ENCODE measurements at regions not wholly inside any gene's neighbourhood (a gene's known extent, or its start where the extent isn't known, plus 50 kb on each side); places are given as distances from the start of the nearest gene placed in this dataset.
"Not testable (repeated sequence)": the region's sequence is repeated elsewhere in the genome, so short reads cannot be mapped to it uniquely, and the experiment has no call there.

DNA sequence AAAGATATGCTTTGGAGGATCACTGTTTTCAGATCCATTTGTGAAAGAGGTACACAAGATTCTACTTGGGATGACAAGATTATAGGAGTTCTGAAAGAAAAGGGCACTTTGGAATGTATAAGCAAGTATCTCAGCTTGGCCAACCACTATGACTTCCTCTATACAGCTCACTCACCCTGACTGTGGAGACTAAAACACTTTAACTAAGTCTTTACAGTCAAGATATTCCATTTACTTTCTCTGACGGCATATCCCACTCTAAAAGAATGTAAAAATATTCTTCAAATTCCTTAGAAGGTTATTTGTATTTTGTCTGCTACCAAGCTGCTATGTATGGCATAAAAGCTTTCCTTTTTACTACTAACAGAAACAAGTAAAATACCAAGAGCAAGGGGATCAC, 58.5 kb upstream of the KCTD7 start:
- CTCF ChIA-PET; H3K27me3 Mint-ChIP-seq; POLR2A ChIA-PET; H3K4me1 ChIP-seq (ENCODE audit: control insufficient read depth in 1 of 2, extremely low read depth in 1 of 2, insufficient read depth in 2 of 2, low read length in 2 of 2); H3K9me3 Mint-ChIP-seq; H3K4me3 ChIP-seq (ENCODE audit: control insufficient read depth in 1 of 2, extremely low read depth in 1 of 2, low read length in 1 of 2); H3K27ac Mint-ChIP-seq; DNase-seq; ATAC-seq (replicated peaks in 1 of 4); H3K4me3 Mint-ChIP-seq; H3K9me3 ChIP-seq; H3K27me3 ChIP-seq (replicated peaks in 1 of 2; ENCODE audit: control insufficient read depth in 2 of 2, extremely low read depth in 1 of 2, insufficient read depth in 2 of 2, low read length in 1 of 2); H3K27ac ChIP-seq (ENCODE audit: low read length): not testable (repeated sequence)
- WGBS (ENCODE audit: insufficient coverage): no CpG with 5 or more reads among the region's 1 CpG
- peaks cover 8 to 12% (median 10%) of the 10 kb centered on the region in 3 donors for H3K4me1 Mint-ChIP-seq
- peaks cover 38% of the 10 kb centered on the region for H3K36me3 Mint-ChIP-seq
- peaks cover 4 to 37% of the 10 kb centered on the region in 2 donors for H3K36me3 ChIP-seq (ENCODE audit: control insufficient read depth in 2 of 2, extremely low read depth in 1 of 2, insufficient read depth in 1 of 2, low read length in 1 of 2)

DNA sequence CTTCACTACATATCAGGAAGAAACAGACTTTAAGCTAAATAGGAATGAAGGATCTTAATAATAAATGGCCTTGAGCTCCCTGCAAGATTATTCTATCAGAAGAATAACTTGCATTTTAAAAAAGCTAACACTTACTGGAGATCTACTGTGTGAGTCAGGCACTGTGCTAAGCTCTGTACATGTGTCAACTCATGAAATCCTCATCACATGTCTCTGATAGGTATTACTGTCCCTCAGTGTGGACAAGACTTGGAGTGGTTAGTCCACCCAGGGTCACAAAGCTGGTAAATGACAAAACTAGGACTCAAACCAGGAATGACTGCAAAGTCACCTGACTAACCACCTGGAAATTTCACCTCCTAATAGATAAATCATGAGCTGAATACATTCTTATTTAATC, 57.1 kb upstream of the KCTD7 start:
- H3K4me1 Mint-ChIP-seq: peaks cover 11 to 19% (median 19%) of the 10 kb centered on the region in 3 donors
- H3K27ac ChIP-seq (ENCODE audit: low read length): no peak overlapping the region
- no peaks in the 10 kb centered on the region for H3K9me3 ChIP-seq
- H3K36me3 Mint-ChIP-seq: peaks cover 45% of the 10 kb centered on the region
- DNase-seq: no peak
- H3K27me3 Mint-ChIP-seq: no peaks in the 10 kb centered on the region
- no peak overlapping the region for H3K4me3 Mint-ChIP-seq
- no peaks in the 10 kb centered on the region for H3K27me3 ChIP-seq (replicated peaks in 1 of 2; ENCODE audit: control insufficient read depth in 2 of 2, extremely low read depth in 1 of 2, insufficient read depth in 2 of 2, low read length in 1 of 2)
- ChIA-PET POLR2A (interaction anchor here in 1 of 2 donors (0.6 kb wide), 1 partner anchor 49 kb away, joined by 3 read pairs; no protein-coding TSS in a partner anchor), CTCF (interaction anchor here (0.6 to 1.1 kb wide), 2 partner anchors 9 to 14 kb away, joined by 3 to 4 read pairs; no protein-coding TSS in a partner anchor)
- H3K27ac Mint-ChIP-seq: no peak overlapping the region
- H3K4me1 ChIP-seq (ENCODE audit: control insufficient read depth in 1 of 2, extremely low read depth in 1 of 2, insufficient read depth in 2 of 2, low read length in 2 of 2): no peaks in the 10 kb centered on the region
- ATAC-seq (replicated peaks in 1 of 4): no peak
- H3K36me3 ChIP-seq (ENCODE audit: control insufficient read depth in 2 of 2, extremely low read depth in 1 of 2, insufficient read depth in 1 of 2, low read length in 1 of 2): peaks cover 8 to 39% of the 10 kb centered on the region in 2 donors
- H3K4me3 ChIP-seq (ENCODE audit: control insufficient read depth in 1 of 2, extremely low read depth in 1 of 2, low read length in 1 of 2): no peak overlapping the region
- no peaks in the 10 kb centered on the region for H3K9me3 Mint-ChIP-seq

DNA sequence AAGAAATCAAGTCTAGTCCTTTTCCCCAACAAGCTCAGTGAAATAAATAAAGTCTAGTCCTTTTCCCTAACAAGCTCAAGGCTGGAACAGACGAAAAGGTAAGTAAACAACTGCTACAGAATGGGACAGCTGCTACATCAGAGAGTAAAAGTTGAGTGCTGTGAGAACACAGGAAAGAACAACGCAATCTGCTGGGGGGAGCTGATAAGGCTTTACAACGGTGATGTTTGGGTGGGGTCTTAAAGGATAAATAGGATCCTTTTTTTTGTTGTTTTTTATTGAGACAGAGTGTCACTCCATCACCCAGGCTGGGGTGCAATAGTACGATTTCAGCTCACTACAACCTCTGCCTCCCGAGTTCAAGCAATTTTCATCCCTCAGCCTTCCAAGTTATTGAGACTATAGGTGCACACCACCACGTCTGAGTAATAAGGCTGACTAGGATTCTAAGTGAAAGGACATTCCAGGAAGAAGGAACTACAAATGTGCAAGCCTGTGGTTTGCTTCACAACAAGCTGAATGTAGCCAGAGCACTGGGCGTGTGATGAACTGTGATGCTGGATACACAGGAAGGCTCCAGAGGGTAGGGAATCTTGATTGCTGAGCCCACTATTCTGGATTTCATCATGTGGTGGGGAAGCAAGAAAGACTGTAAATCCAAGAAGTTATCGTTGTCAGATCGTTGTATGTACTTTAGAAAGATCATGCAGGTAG, 54.7 kb upstream of the KCTD7 start:
- H3K9me3 Mint-ChIP-seq; POLR2A ChIA-PET; H3K4me1 ChIP-seq (ENCODE audit: control insufficient read depth in 1 of 2, extremely low read depth in 1 of 2, insufficient read depth in 2 of 2, low read length in 2 of 2); H3K4me3 Mint-ChIP-seq; H3K27me3 Mint-ChIP-seq; ATAC-seq (replicated peaks in 1 of 4); CTCF ChIA-PET; H3K9me3 ChIP-seq; H3K27ac ChIP-seq (ENCODE audit: low read length); DNase-seq; H3K4me3 ChIP-seq (ENCODE audit: control insufficient read depth in 1 of 2, extremely low read depth in 1 of 2, low read length in 1 of 2); H3K27me3 ChIP-seq (replicated peaks in 1 of 2; ENCODE audit: control insufficient read depth in 2 of 2, extremely low read depth in 1 of 2, insufficient read depth in 2 of 2, low read length in 1 of 2): not testable (repeated sequence)
- peaks cover 8 to 34% of the 10 kb centered on the region in 2 donors for H3K36me3 ChIP-seq (ENCODE audit: control insufficient read depth in 2 of 2, extremely low read depth in 1 of 2, insufficient read depth in 1 of 2, low read length in 1 of 2)
- WGBS (ENCODE audit: insufficient coverage): 96% methylated on average over 4 of the region's 9 CpGs
- peak overlapping the region; percentile 0 to 58 for H3K27ac Mint-ChIP-seq
- H3K4me1 Mint-ChIP-seq: peaks cover 35 to 42% (median 40%) of the 10 kb centered on the region in 3 donors
- peaks cover 43% of the 10 kb centered on the region for H3K36me3 Mint-ChIP-seq

DNA sequence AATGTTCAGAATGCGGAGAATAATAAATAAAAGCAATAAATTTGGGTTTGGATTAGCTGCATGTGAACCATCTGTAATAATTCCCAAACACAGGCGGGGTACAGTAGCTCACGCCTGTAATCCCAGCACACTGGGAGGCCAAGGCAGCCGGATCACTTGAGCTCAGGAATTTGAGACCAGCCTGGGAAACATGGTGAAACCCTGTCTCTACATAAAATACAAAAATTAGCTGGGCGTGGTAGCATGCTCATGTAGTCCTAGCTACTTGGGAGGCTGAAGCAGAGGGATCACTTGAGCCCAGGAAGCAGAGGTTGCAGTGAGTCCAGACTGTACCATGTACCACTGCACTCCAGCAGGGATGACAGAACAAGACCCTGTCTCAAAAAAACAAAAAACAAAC, 53.9 kb upstream of the KCTD7 start:
- H3K27me3 ChIP-seq (replicated peaks in 1 of 2; ENCODE audit: control insufficient read depth in 2 of 2, extremely low read depth in 1 of 2, insufficient read depth in 2 of 2, low read length in 1 of 2); ATAC-seq (replicated peaks in 1 of 4); DNase-seq; POLR2A ChIA-PET; H3K27me3 Mint-ChIP-seq; CTCF ChIA-PET; H3K4me3 ChIP-seq (ENCODE audit: control insufficient read depth in 1 of 2, extremely low read depth in 1 of 2, low read length in 1 of 2); H3K27ac ChIP-seq (ENCODE audit: low read length); H3K9me3 ChIP-seq; H3K4me3 Mint-ChIP-seq; H3K4me1 ChIP-seq (ENCODE audit: control insufficient read depth in 1 of 2, extremely low read depth in 1 of 2, insufficient read depth in 2 of 2, low read length in 2 of 2); H3K9me3 Mint-ChIP-seq: not testable (repeated sequence)
- Mint-ChIP-seq H3K4me1 (peaks cover 38 to 49% (median 47%) of the 10 kb centered on the region in 3 donors), H3K27ac (peak overlapping the region in 1 of 2 donors; percentile 58), H3K36me3 (peaks cover 45% of the 10 kb centered on the region)
- peaks cover 8 to 34% of the 10 kb centered on the region in 2 donors for H3K36me3 ChIP-seq (ENCODE audit: control insufficient read depth in 2 of 2, extremely low read depth in 1 of 2, insufficient read depth in 1 of 2, low read length in 1 of 2)
- 89% methylated on average over 1 of the region's 5 CpGs for WGBS (ENCODE audit: insufficient coverage)

GRCh38 chr7:66575398-66575797, 53.3 kb upstream of the KCTD7 start:
- Histone ChIP-seq H3K4me3 (ENCODE audit: control insufficient read depth in 1 of 2, extremely low read depth in 1 of 2, low read length in 1 of 2) (no peak overlapping the region), H3K9me3 (no peaks in the 10 kb centered on the region), H3K4me1 (ENCODE audit: control insufficient read depth in 1 of 2, extremely low read depth in 1 of 2, insufficient read depth in 2 of 2, low read length in 2 of 2) (peaks cover 0 to 3% of the 10 kb centered on the region in 2 experiments), H3K27ac (ENCODE audit: low read length) (no peak overlapping the region), H3K27me3 (replicated peaks in 1 of 2; ENCODE audit: control insufficient read depth in 2 of 2, extremely low read depth in 1 of 2, insufficient read depth in 2 of 2, low read length in 1 of 2) (no peaks in the 10 kb centered on the region), H3K36me3 (ENCODE audit: control insufficient read depth in 2 of 2, extremely low read depth in 1 of 2, insufficient read depth in 1 of 2, low read length in 1 of 2) (peaks cover 8 to 32% of the 10 kb centered on the region in 2 donors)
- Mint-ChIP-seq H3K4me1 (peaks cover 38 to 55% (median 51%) of the 10 kb centered on the region in 3 donors), H3K27me3 (no peaks in the 10 kb centered on the region), H3K9me3 (no peaks in the 10 kb centered on the region), H3K36me3 (peaks cover 41% of the 10 kb centered on the region), H3K4me3 (no peak overlapping the region), H3K27ac (peak overlapping the region in 1 of 2 donors; percentile 58)
- ChIA-PET POLR2A (no interaction called here), CTCF (no interaction called here)
- no peak for DNase-seq
- no peak for ATAC-seq (replicated peaks in 1 of 4)
- WGBS (ENCODE audit: insufficient coverage): 20% methylated on average over 1 of the region's 4 CpGs

DNA sequence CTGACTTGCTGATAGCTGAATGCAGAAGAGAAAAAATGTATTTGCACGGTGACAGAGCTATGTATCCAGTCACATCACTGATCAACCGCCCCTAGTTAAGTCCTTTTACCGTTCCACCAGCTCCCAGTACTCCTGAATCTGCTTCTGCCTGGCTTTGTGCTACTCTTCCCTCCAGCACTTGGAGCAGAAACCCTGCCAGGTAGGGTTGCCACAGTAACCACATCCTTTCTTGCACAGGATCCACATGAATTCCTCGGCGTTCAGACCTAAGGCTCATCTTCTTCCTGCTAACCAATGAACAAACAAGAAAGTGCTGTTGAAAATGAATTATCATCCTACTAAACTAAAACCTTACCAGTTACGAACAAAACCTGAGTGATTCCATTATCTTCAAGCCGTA, 52.0 kb upstream of the KCTD7 start:
- Histone ChIP-seq H3K4me3 (ENCODE audit: control insufficient read depth in 1 of 2, extremely low read depth in 1 of 2, low read length in 1 of 2) (no peak overlapping the region), H3K27me3 (replicated peaks in 1 of 2; ENCODE audit: control insufficient read depth in 2 of 2, extremely low read depth in 1 of 2, insufficient read depth in 2 of 2, low read length in 1 of 2) (no peaks in the 10 kb centered on the region), H3K36me3 (ENCODE audit: control insufficient read depth in 2 of 2, extremely low read depth in 1 of 2, insufficient read depth in 1 of 2, low read length in 1 of 2) (peaks cover 8 to 29% of the 10 kb centered on the region in 2 donors), H3K27ac (ENCODE audit: low read length) (no peak overlapping the region), H3K4me1 (ENCODE audit: control insufficient read depth in 1 of 2, extremely low read depth in 1 of 2, insufficient read depth in 2 of 2, low read length in 2 of 2) (peaks cover 0 to 3% of the 10 kb centered on the region in 2 experiments), H3K9me3 (no peaks in the 10 kb centered on the region)
- peaks cover 39% of the 10 kb centered on the region for H3K36me3 Mint-ChIP-seq
- ATAC-seq (replicated peaks in 1 of 4) (no peak), DNase-seq (no peak)
- H3K4me3 Mint-ChIP-seq: no peak overlapping the region
- WGBS (ENCODE audit: insufficient coverage): 96% methylated on average over 2 of the region's 7 CpGs
- CTCF ChIA-PET: no interaction called here
- H3K9me3 Mint-ChIP-seq: no peaks in the 10 kb centered on the region
- POLR2A ChIA-PET: no interaction called here
- H3K27me3 Mint-ChIP-seq: no peaks in the 10 kb centered on the region
- H3K4me1 Mint-ChIP-seq: peaks cover 38 to 62% (median 58%) of the 10 kb centered on the region in 3 donors
- no peak overlapping the region for H3K27ac Mint-ChIP-seq
